Aorta (tissue), 5 donors: ENCODE measurements at regions not wholly inside any gene's neighbourhood (a gene's known extent, or its start where the extent isn't known, plus 50 kb on each side); places are given as distances from the start of the nearest gene placed in this dataset.
"Not testable (repeated sequence)": the region's sequence is repeated elsewhere in the genome, so short reads cannot be mapped to it uniquely, and the experiment has no call there.

Experiments
- ATAC-seq: fragments of 200-7000 bp; cut with Tn5 transposase; one replicate; pipeline ENCODE4 v1.9.1; 2022; ENCODE audit warnings: moderate library complexity; ENCODE audit not compliant: low FRiP score
- DNase-seq, 2 donors: peaks; one replicate each; pipeline ENCODE4 v3.0.0-alpha.2; 2020
- H3K27ac ChIP-seq, 2 donors: one replicate each; pipeline ENCODE4 v1.5.1; 2013; ENCODE audit warnings: low read length in 2 of 2, mild to moderate bottlenecking in 2 of 2, moderate library complexity in 2 of 2, control low read depth in 1 of 2, inconsistent platforms in 1 of 2, low read depth in 1 of 2
- H3K27me3 ChIP-seq, 2 donors: one replicate each; pipeline ENCODE4 v1.6.1; 2013; ENCODE audit warnings: control low read depth in 1 of 2, low read length in 1 of 2, mild to moderate bottlenecking in 1 of 2, moderate library complexity in 1 of 2; ENCODE audit not compliant: insufficient read depth in 2 of 2, control insufficient read depth in 1 of 2
- H3K36me3 ChIP-seq, 2 donors: one replicate each; pipeline ENCODE4 v1.6.1; 2013; ENCODE audit warnings: control low read depth in 1 of 2, low read length in 1 of 2, mild to moderate bottlenecking in 1 of 2; ENCODE audit not compliant: insufficient read depth in 2 of 2, control insufficient read depth in 1 of 2
- H3K4me1 ChIP-seq, 2 donors: one replicate each; pipeline ENCODE4 v1.6.1; 2013; ENCODE audit warnings: low read length in 2 of 2, control low read depth in 1 of 2, mild to moderate bottlenecking in 1 of 2, moderate library complexity in 1 of 2; ENCODE audit not compliant: insufficient read depth in 2 of 2, control insufficient read depth in 1 of 2
- H3K4me3 ChIP-seq, 2 donors: one replicate each; pipeline ENCODE4 v1.5.1; 2013; ENCODE audit warnings: low read length in 2 of 2, control low read depth in 1 of 2, mild to moderate bottlenecking in 1 of 2
- H3K9me3 ChIP-seq: one replicate; pipeline ENCODE4 v1.6.1; 2013; ENCODE audit warnings: mild to moderate bottlenecking, low read length; ENCODE audit not compliant: control insufficient read depth
- WGBS, 2 donors: extraction: QIAGEN DNeasy Blood & Tissue Kit; methylation state at CpG; one replicate each; pipeline ENCODE4 v1.1.7; 2013; 5-methylcytosine and 5-hydroxymethylcytosine counted together
- intact Hi-C, 2 donors: fragments of 100-400 bp; cut with DNase I; formaldehyde crosslinking; loops; one replicate each; pipeline versions ENCODE4 v1.14.2 to v1.15.0; 2022
- donor health status: healthy with polysubstance abuse.
- donor health status: Bipolar disorder and iron deficiency.
- donor health status: DM: no; HTN: no; CAD: no.
- donor health status: DM: no; HTN: no; CAD: no.
- donor health status: DM: yes; HTN: yes; CAD: no.

DNA sequence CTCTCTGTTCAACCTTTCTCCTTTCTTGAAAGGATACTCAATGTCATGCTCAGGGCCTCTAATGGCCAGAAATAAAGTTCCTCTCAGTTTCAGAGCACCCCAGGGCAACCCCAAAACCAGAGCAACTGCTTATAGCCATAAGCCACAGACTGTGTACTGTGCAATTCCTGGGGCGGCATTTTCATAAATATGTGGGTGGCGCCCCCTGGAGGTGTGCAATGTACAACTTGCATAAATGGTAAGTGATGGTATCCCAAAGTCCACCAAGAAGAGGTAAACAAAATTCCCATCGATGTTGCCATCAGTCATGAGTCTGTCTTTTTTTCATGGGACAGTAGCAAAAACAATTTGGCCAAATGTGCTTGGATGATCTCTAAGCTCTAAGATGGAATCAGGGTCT is 108.4 kb upstream of the ROPN1B start:
- H3K4me1 ChIP-seq, H3K27ac ChIP-seq, H3K9me3 ChIP-seq, H3K36me3 ChIP-seq, H3K4me3 ChIP-seq, H3K27me3 ChIP-seq, ATAC-seq, DNase-seq, intact Hi-C loops: not testable (repeated sequence)
- WGBS, 2 donors: 90 to 97% methylated on average over 3 of the region's 3 CpGs

DNA sequence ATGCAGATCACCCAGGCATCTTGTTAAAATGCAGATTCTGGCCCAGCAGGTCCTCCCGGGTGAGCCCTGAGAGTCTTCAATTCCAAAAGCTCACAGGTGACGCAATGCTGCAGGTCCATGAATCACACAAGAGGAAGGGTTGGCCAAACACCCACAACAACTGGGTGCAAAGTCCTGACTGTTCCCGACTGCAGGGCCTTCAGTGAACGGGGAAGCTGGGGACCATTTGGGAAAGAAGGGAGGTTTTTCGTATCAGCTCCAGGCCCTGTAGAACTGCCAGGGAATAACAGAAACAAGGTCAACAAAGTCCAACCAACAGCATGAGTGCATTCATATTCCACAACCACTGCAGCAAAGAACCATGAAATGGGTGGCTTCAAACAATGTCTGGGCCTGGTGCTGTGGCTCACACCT is 106.1 kb upstream of the ROPN1B start:
- H3K27ac ChIP-seq, H3K4me3 ChIP-seq, H3K9me3 ChIP-seq, ATAC-seq, H3K36me3 ChIP-seq, DNase-seq, intact Hi-C loops, H3K27me3 ChIP-seq, H3K4me1 ChIP-seq: not testable (repeated sequence)
- WGBS, 2 donors: 74 to 75% methylated on average over 5 of the region's 5 CpGs

DNA sequence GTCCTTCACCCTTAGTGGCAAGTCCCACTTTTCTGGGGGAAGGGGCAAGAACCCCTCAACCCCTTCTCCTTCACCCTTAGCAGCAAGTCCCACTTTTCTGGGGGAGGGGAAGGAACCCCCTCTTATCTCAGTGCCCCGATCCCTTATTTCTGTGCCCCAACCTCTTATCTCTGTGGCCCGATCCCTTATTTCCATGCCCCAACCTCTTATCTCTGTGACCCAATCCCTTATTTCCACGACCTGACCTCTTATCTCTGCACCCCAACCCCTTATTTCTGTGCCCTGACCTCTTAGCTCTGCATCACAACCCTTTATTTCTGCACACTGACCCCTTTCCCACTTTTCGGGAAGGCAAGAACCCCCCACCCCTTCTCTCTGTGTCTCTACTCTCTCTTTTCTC is 104.4 kb upstream of the ROPN1B start:
- H3K4me1 ChIP-seq, H3K9me3 ChIP-seq, DNase-seq, intact Hi-C loops, H3K27ac ChIP-seq, H3K36me3 ChIP-seq, ATAC-seq, H3K27me3 ChIP-seq, H3K4me3 ChIP-seq: not testable (repeated sequence)
- 89 to 90% methylated on average over 4 of the region's 4 CpGs for WGBS, 2 donors

DNA sequence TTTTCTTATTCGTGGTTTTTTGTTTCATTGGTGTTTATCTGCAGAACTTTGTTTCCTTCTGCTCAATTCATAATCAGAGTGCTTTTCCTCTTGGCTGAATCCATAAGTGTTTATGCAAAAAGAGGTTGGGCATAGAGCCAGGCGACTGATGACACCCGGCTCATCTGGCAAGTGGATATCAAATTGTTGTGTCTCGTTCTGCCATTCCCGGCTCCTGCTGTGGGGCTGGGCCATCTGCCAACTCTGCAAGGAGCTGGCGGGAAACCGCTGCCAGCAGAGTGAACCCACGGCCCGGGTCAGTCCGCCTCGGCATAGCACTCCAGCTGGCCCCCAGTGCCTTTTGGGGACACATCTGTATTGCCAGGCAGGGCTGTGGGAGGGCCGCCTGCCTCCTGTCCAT is 83.0 kb upstream of the ROPN1B start:
- H3K27ac ChIP-seq, H3K9me3 ChIP-seq, H3K36me3 ChIP-seq, H3K27me3 ChIP-seq, intact Hi-C loops, H3K4me1 ChIP-seq, H3K4me3 ChIP-seq, ATAC-seq: not testable (repeated sequence)
- peak; percentile 79 to 82 for DNase-seq
- 1 to 6% methylated on average over 12 of the region's 12 CpGs for WGBS, 2 donors

DNA sequence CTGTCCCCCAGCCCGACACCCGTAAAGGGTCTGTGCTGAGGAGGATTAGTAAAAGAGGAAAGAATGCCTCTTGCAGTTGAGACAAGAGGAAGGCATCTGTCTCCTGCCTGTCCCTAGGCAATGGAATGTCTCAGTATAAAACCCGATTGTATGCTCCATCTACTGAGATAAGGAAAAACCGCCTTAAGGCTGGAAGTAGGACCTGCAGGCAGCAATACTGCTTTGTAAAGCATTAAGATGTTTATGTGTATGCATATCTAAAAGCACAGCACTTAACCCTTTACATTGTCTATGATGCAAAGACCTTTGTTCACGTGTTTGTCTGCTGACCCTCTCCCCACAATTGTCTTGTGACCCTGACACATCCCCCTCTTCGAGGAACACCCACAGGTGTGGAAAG is 69.8 kb upstream of the ROPN1B start:
- H3K4me1 ChIP-seq, H3K27ac ChIP-seq, H3K4me3 ChIP-seq, intact Hi-C loops, H3K27me3 ChIP-seq, DNase-seq, H3K36me3 ChIP-seq, ATAC-seq, H3K9me3 ChIP-seq: not testable (repeated sequence)
- 86 to 88% methylated on average over 5 to 6 of the region's 6 CpGs for WGBS, 2 donors

DNA sequence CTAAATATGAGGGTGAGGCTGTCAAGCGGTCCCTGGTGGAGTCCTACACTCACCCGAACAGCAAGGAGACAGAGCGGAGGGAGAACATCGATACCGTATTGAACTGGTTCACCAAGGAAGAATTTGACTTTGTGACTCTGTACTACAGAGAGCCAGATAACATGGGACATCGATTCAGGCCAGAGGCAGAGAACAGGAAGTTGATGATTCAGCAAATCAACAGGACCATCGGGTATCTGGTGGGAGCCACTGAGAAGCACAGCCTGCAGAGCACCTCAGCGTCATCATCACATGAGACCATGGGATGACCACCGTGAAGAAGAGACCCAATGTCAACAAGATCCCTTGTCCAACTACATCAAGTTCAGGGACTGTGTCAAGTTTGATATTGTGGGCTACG is 67.5 kb upstream of the ROPN1B start:
- H3K9me3 ChIP-seq, intact Hi-C loops, H3K27me3 ChIP-seq, H3K27ac ChIP-seq, ATAC-seq, H3K4me3 ChIP-seq, H3K36me3 ChIP-seq, DNase-seq, H3K4me1 ChIP-seq: not testable (repeated sequence)
- WGBS, 2 donors: 93 to 95% methylated on average over 9 to 10 of the region's 10 CpGs

DNA sequence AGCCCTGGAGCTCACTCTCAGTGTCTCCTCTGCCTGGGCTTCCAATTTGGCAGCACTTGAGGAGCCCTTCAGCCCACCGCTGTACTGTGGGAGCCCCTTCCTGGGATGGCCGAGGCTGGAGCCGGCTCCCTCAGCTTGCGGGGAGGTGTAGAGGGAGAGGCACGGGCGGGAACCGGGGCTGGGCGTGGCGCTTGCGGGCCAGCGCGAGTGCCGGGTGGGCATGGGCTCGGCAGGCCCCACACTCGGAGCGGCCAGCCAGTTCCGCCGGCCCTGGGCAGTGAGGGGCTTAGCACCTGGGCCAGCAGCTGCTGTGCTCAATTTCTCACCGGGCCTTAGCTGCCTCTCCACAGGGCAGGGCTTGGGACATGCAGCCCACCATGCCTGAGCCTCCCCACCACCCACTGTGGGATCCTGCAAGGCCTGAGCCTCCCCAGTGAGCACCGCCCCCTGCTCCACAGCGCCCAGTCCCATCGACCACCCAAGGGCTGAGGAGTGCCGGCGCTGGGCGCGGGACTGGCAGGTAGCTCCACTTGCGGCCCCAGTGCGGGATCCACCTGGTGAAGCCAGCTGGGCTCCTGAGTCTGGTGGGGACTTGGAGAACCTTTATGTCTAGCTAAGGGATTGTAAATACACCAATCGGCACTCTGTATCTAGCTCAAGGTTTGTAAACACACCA is 65.1 kb upstream of the ROPN1B start:
- intact Hi-C loops, H3K9me3 ChIP-seq, H3K4me3 ChIP-seq, ATAC-seq, H3K36me3 ChIP-seq, H3K27me3 ChIP-seq, H3K27ac ChIP-seq, H3K4me1 ChIP-seq: not testable (repeated sequence)
- peak in 1 of 2 donors; percentile 62 for DNase-seq
- 98% methylated on average over 23 to 29 of the region's 29 CpGs for WGBS, 2 donors

DNA sequence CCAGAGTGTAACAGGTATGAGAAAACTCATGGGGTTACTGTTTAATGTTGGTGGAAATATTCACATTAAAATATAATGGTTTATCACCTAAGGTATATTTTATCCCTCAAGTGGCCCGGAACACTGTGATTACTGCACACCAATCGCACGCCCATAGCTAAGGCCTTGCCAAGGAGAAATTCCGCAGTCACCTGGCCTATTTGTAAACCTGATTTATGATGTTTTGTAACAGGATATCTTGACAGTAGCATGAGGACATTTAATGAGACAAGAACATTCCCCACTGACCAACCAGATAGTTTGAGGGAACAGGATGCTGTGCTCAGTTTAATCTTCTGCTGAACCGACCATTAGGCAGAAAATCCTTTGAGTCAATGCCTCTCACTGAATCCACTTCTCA is 61.7 kb upstream of the ROPN1B start:
- H3K4me1 ChIP-seq, H3K9me3 ChIP-seq, intact Hi-C loops, H3K4me3 ChIP-seq, H3K36me3 ChIP-seq, ATAC-seq, H3K27ac ChIP-seq, DNase-seq, H3K27me3 ChIP-seq: not testable (repeated sequence)
- WGBS, 2 donors: 88 to 95% methylated on average over 5 of the region's 5 CpGs

DNA sequence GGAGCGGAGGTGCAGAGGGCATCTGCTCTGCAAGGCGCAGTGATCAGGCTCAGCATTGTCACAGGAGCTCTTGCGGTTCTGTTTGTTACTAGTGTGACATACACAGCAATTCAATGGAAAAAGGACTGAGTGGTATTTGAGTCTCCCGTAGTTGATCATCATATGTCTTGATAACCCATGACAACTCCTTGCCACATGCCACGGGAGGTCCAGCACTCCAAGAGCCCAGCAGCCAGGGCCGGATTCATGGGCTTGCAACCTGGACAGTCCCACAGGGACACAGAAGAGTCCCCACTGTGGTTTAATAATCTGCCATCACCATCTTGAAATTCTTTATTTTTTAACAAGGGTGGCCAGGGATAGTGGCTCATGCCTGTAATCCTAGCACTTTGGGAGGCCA is 58.1 kb upstream of the ROPN1B start:
- H3K4me1 ChIP-seq, H3K9me3 ChIP-seq, H3K27ac ChIP-seq, H3K36me3 ChIP-seq, H3K27me3 ChIP-seq, H3K4me3 ChIP-seq, ATAC-seq, intact Hi-C loops: not testable (repeated sequence)
- DNase-seq: peak in 1 of 2 donors; percentile 55
- WGBS, 2 donors: 85 to 95% methylated on average over 6 of the region's 6 CpGs
